Astrocyte (in vitro differentiated cells and primary cell): ENCODE measurements at regions not wholly inside any gene's neighbourhood (a gene's known extent, or its start where the extent isn't known, plus 50 kb on each side); places are given as distances from the start of the nearest gene placed in this dataset.
"Not testable (repeated sequence)": the region's sequence is repeated elsewhere in the genome, so short reads cannot be mapped to it uniquely, and the experiment has no call there.

Experiments
- DNase-seq: peaks from one replicate; pipeline ENCODE4 v3.0.0-alpha.2; 2010; ENCODE audit warnings: low read depth
- FAIRE-seq: peaks from 2 replicates; lab custom pipeline; 2011; peaks lifted over from hg19 to GRCh38; lab: Jason Lieb, UNC
- H2AFZ ChIP-seq: 2 replicates; pipeline ENCODE4 v1.6.0; 2012; ENCODE audit warnings: low read depth, low read length, inconsistent platforms
- H3K27ac ChIP-seq: 2 replicates; pipeline ENCODE4 v1.5.1; 2011; ENCODE audit warnings: low read depth, low read length, inconsistent platforms
- H3K27me3 ChIP-seq: 2 replicates; pipeline ENCODE4 v1.6.0; 2011; ENCODE audit warnings: low read length, inconsistent platforms; ENCODE audit not compliant: insufficient read depth
- H3K36me3 ChIP-seq: 2 replicates; pipeline ENCODE4 v1.5.1; 2011; ENCODE audit warnings: low read length, inconsistent platforms; ENCODE audit not compliant: insufficient read depth
- H3K4me1 ChIP-seq: 2 replicates; pipeline ENCODE4 v1.5.1; 2011; ENCODE audit warnings: low read length, inconsistent platforms; ENCODE audit not compliant: insufficient read depth
- H3K4me2 ChIP-seq: 2 replicates; pipeline ENCODE4 v1.6.0; 2012; ENCODE audit warnings: low read length, inconsistent platforms
- H3K4me3 ChIP-seq: 2 replicates; pipeline ENCODE4 v1.5.1; 2011; ENCODE audit warnings: low read depth, mild to moderate bottlenecking, low read length, inconsistent platforms; ENCODE audit not compliant: insufficient read depth
- H3K79me2 ChIP-seq: 2 replicates; pipeline ENCODE4 v1.6.0; 2012; ENCODE audit warnings: mild to moderate bottlenecking, low read length, inconsistent platforms; ENCODE audit not compliant: insufficient read depth
- H3K9ac ChIP-seq: 2 replicates; pipeline ENCODE4 v1.6.0; 2012; ENCODE audit warnings: mild to moderate bottlenecking, low read length, inconsistent platforms
- H3K9me3 ChIP-seq: 2 replicates; pipeline ENCODE4 v1.5.1; 2012; ENCODE audit warnings: low read depth, mild to moderate bottlenecking, low read length, inconsistent platforms; ENCODE audit not compliant: insufficient read depth
- H4K20me1 ChIP-seq: 2 replicates; pipeline ENCODE4 v1.6.0; 2012; ENCODE audit warnings: low read length, inconsistent platforms; ENCODE audit not compliant: insufficient read depth
- H3K27ac Mint-ChIP-seq: one replicate; pipeline ENCODE4 v1.8.0; 2021; ENCODE audit warnings: mild to moderate bottlenecking, mixed read lengths; ENCODE audit not compliant: unreplicated experiment
- H3K27me3 Mint-ChIP-seq: one replicate; pipeline ENCODE4 v1.8.0; 2021; ENCODE audit warnings: low read depth, mixed read lengths; ENCODE audit not compliant: unreplicated experiment
- H3K36me3 Mint-ChIP-seq: one replicate; pipeline ENCODE4 v1.8.0; 2021; ENCODE audit warnings: low read depth, mixed read lengths; ENCODE audit not compliant: unreplicated experiment
- H3K4me1 Mint-ChIP-seq: one replicate; pipeline ENCODE4 v1.8.0; 2021; ENCODE audit warnings: low read depth, mixed read lengths; ENCODE audit not compliant: unreplicated experiment
- H3K4me3 Mint-ChIP-seq: one replicate; pipeline ENCODE4 v1.8.0; 2021; ENCODE audit warnings: mild to moderate bottlenecking, moderate library complexity, mixed read lengths; ENCODE audit not compliant: unreplicated experiment
- H3K9me3 Mint-ChIP-seq: one replicate; pipeline ENCODE4 v1.8.0; 2021; ENCODE audit warnings: mild to moderate bottlenecking, mixed read lengths; ENCODE audit not compliant: unreplicated experiment
- EZH2 ChIP-seq: IDR thresholded peaks from 2 replicates; pipeline ENCODE4 v1.6.1; 2012; ENCODE audit warnings: mild to moderate bottlenecking, low read length, inconsistent platforms; ENCODE audit not compliant: insufficient read depth
- TF ChIP-seq, protein P1 (sequence below): IDR thresholded peaks from 2 replicates; pipeline ENCODE4 v1.5.1; 2011; ENCODE audit warnings: low read depth, mild to moderate bottlenecking, inconsistent platforms, low read length, moderate library complexity; ENCODE audit not compliant: insufficient read depth

DNA sequence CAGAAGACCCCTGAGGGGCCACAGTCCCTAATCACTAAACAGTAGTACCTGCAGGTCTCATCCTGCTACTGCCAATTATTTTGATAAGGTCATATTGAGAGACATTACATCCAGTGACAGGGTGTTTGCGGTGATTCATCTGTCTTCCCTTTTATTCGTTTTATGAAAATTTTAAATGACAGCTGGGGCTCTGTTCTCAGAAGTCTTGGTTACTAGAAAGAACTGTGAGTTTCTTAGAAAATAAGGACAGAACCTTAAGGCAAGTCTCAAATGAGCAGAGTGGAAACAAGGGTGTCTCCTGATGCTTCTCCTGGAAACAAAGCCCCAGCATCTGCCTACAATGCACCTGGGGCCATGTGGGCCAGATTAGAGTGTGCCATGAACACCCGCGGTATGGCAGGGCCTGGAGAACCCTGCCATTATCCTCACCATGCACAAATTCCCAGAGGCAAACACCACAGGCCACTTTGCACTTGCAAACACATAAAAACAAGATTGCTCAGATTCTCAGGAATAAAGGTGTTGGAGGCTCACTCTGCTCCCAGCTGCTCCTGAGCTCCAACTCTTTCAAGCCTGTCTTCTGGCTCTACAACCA is 66.3 kb upstream of the IQSEC1 start:
- Histone ChIP-seq H3K4me1 (no peaks in the 10 kb centered on the region), H3K9ac (no peak overlapping the region), H3K4me3 (no peak overlapping the region), H3K36me3 (no peaks in the 10 kb centered on the region), H3K27me3 (no peaks in the 10 kb centered on the region), H4K20me1 (no peaks in the 10 kb centered on the region), H3K4me2 (no peak overlapping the region), H2AFZ (no peak overlapping the region), H3K27ac (no peak overlapping the region), H3K9me3 (no peaks in the 10 kb centered on the region), H3K79me2 (no peaks in the 10 kb centered on the region)
- DNase-seq (no peak), FAIRE-seq (no peak)
- Mint-ChIP-seq H3K4me3 (no peak overlapping the region), H3K27me3 (peaks cover 38% of the 10 kb centered on the region), H3K36me3 (peaks cover 10% of the 10 kb centered on the region), H3K9me3 (no peaks in the 10 kb centered on the region), H3K27ac (no peak overlapping the region), H3K4me1 (no peaks in the 10 kb centered on the region)
- TF ChIP-seq EZH2: no peak
- TF ChIP-seq, protein P1, sequence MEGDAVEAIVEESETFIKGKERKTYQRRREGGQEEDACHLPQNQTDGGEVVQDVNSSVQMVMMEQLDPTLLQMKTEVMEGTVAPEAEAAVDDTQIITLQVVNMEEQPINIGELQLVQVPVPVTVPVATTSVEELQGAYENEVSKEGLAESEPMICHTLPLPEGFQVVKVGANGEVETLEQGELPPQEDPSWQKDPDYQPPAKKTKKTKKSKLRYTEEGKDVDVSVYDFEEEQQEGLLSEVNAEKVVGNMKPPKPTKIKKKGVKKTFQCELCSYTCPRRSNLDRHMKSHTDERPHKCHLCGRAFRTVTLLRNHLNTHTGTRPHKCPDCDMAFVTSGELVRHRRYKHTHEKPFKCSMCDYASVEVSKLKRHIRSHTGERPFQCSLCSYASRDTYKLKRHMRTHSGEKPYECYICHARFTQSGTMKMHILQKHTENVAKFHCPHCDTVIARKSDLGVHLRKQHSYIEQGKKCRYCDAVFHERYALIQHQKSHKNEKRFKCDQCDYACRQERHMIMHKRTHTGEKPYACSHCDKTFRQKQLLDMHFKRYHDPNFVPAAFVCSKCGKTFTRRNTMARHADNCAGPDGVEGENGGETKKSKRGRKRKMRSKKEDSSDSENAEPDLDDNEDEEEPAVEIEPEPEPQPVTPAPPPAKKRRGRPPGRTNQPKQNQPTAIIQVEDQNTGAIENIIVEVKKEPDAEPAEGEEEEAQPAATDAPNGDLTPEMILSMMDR: no peak

DNA sequence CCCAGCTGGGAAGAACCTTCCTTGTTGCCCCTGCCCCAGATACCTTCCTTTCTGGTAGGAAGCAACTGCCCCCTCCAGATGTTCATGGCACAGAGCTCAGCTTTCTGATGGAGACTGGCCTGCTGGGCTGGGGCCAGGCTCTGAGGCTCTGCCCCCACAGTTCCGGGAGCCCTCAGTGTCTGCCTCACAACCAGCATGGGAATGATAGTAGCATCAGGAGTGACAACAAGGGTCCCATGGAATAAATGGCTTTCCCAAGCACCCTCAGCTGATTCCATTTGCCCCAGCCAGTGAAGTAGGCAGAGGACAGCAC is 65.6 kb upstream of the IQSEC1 start:
- Histone ChIP-seq H3K36me3 (no peaks in the 10 kb centered on the region), H3K27ac (no peak overlapping the region), H3K79me2 (no peaks in the 10 kb centered on the region), H3K27me3 (no peaks in the 10 kb centered on the region), H3K4me3 (no peak overlapping the region), H2AFZ (no peak overlapping the region), H3K4me1 (no peaks in the 10 kb centered on the region), H3K4me2 (no peak overlapping the region), H3K9me3 (no peaks in the 10 kb centered on the region), H3K9ac (no peak overlapping the region), H4K20me1 (no peaks in the 10 kb centered on the region)
- FAIRE-seq (no peak), DNase-seq (no peak)
- H3K36me3 Mint-ChIP-seq: peaks cover 9% of the 10 kb centered on the region
- H3K4me1 Mint-ChIP-seq: no peaks in the 10 kb centered on the region
- TF ChIP-seq, protein P1: no peak
- TF ChIP-seq EZH2: no peak
- no peak overlapping the region for H3K27ac Mint-ChIP-seq
- H3K9me3 Mint-ChIP-seq: no peaks in the 10 kb centered on the region
- peaks cover 34% of the 10 kb centered on the region for H3K27me3 Mint-ChIP-seq
- no peak overlapping the region for H3K4me3 Mint-ChIP-seq

DNA sequence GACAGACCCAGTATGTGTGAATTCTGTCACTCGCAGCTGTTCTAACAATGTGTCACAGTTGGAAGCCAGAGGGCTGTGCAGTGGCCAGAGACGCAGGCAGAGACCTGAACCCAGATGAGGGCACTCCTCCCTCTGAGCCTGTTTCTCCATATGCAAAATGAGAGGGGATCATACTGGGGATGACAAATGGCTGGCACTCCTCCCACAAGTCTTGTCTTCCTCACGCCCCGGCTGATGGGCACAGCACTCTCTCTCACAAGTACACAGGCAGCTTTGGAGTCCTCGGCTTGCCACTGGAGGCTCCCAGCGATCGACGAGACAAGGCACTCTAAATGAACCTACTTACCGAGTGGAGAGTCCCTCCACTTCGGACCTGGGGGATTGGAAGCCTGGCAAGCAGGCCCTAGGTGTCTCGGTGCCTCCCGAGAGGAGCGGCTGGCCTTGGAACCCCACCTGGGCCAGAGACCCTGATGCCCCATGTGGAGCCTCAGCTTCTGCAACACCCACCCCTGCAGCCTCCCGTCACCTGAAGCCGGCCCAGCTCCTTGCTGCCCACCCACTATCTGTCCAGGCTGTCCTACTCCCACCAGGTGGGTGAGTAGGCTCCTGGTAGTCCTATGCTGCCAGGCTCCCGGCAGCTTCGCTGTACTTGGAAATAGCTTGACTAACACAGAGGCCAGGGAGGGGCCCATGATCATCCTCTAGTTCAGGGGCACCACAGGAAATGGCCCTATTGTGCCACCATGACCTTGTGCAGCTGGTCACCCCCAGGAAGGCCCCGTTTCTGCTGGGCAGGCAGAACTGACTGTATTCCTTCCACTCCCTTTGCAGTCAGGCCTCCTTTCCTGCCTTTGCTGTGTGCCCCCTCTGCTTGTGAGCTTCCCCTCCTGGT is 65.0 kb upstream of the IQSEC1 start:
- no peaks in the 10 kb centered on the region for H3K9me3 Mint-ChIP-seq
- no peak overlapping the region for H3K27ac Mint-ChIP-seq
- no peak for FAIRE-seq

DNA sequence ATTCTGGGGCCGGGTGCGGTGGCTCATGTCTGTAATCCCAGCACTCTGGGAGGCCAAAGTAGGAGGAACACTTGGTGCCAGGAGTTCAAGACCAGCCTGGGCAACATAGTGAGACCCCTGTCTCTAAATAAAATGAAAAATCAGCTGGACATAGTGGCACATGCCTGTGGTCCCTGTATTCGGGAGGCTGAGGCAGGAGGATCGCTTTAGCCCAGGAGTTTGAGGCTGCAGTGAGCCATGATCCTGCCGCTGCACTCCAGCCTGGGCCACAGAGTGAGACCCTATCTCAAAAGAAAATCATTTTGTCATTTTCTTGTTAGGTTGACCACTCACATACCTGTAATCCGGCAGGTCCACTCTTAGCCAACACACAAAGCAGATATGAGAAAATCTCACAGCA is 63.6 kb upstream of the IQSEC1 start:
- not testable (repeated sequence) for H3K4me3 Mint-ChIP-seq, DNase-seq, H3K27ac Mint-ChIP-seq, H3K36me3 Mint-ChIP-seq, H3K27ac ChIP-seq, H3K4me3 ChIP-seq, H4K20me1 ChIP-seq, H3K9me3 ChIP-seq, H3K4me1 Mint-ChIP-seq, H3K4me1 ChIP-seq, H2AFZ ChIP-seq, H3K9ac ChIP-seq, H3K27me3 ChIP-seq, H3K9me3 Mint-ChIP-seq, H3K36me3 ChIP-seq, FAIRE-seq, H3K79me2 ChIP-seq, H3K4me2 ChIP-seq
- peaks cover 29% of the 10 kb centered on the region for H3K27me3 Mint-ChIP-seq

More for the DNA sequence above, 65.0 kb upstream of the IQSEC1 start:
- H3K4me2 ChIP-seq: no peak overlapping the region
- Mint-ChIP-seq H3K4me1 (no peaks in the 10 kb centered on the region), H3K4me3 (no peak overlapping the region), H3K27me3 (peaks cover 38% of the 10 kb centered on the region), H3K36me3 (peaks cover 5% of the 10 kb centered on the region)
- no peaks in the 10 kb centered on the region for H3K79me2 ChIP-seq
- no peaks in the 10 kb centered on the region for H4K20me1 ChIP-seq
- H3K27ac ChIP-seq: no peak overlapping the region
- no peak for TF ChIP-seq EZH2
- TF ChIP-seq, protein P1: no peak
- no peak overlapping the region for H3K4me3 ChIP-seq
- H3K27me3 ChIP-seq: peaks cover 3% of the 10 kb centered on the region
- no peaks in the 10 kb centered on the region for H3K36me3 ChIP-seq
- H3K9me3 ChIP-seq: no peaks in the 10 kb centered on the region
- no peaks in the 10 kb centered on the region for H3K4me1 ChIP-seq
- H3K9ac ChIP-seq: no peak overlapping the region
- no peak overlapping the region for H2AFZ ChIP-seq
- no peak for DNase-seq
